ENCODE measurements at regions not wholly inside any gene's neighbourhood (a gene's known extent, or its start where the extent isn't known, plus 50 kb on each side); places are given as distances from the start of the nearest gene placed in this dataset.

GRCh38 chr2:65625982-65626381 is 193.6 kb upstream of the SPRED2 start (continued):
- TF ChIP-seq, protein P1, sequence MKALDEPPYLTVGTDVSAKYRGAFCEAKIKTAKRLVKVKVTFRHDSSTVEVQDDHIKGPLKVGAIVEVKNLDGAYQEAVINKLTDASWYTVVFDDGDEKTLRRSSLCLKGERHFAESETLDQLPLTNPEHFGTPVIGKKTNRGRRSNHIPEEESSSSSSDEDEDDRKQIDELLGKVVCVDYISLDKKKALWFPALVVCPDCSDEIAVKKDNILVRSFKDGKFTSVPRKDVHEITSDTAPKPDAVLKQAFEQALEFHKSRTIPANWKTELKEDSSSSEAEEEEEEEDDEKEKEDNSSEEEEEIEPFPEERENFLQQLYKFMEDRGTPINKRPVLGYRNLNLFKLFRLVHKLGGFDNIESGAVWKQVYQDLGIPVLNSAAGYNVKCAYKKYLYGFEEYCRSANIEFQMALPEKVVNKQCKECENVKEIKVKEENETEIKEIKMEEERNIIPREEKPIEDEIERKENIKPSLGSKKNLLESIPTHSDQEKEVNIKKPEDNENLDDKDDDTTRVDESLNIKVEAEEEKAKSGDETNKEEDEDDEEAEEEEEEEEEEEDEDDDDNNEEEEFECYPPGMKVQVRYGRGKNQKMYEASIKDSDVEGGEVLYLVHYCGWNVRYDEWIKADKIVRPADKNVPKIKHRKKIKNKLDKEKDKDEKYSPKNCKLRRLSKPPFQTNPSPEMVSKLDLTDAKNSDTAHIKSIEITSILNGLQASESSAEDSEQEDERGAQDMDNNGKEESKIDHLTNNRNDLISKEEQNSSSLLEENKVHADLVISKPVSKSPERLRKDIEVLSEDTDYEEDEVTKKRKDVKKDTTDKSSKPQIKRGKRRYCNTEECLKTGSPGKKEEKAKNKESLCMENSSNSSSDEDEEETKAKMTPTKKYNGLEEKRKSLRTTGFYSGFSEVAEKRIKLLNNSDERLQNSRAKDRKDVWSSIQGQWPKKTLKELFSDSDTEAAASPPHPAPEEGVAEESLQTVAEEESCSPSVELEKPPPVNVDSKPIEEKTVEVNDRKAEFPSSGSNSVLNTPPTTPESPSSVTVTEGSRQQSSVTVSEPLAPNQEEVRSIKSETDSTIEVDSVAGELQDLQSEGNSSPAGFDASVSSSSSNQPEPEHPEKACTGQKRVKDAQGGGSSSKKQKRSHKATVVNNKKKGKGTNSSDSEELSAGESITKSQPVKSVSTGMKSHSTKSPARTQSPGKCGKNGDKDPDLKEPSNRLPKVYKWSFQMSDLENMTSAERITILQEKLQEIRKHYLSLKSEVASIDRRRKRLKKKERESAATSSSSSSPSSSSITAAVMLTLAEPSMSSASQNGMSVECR (CRISPR knock-in tag; IDR thresholded peaks at IDR 0.05; ENCODE audit: borderline replicate concordance), result no peak
- no peak for TF ChIP-seq TP53 (CRISPR knock-in tag; IDR thresholded peaks at IDR 0.05)
- TF ChIP-seq TEAD1 (CRISPR knock-in tag; IDR thresholded peaks at IDR 0.05), result no peak
- TF ChIP-seq STAT6 (CRISPR knock-in tag; conservative IDR thresholded peaks at IDR 0.05; ENCODE audit: low read depth), result no peak
- no peak for TF ChIP-seq ZNF232 (CRISPR knock-in tag; IDR thresholded peaks at IDR 0.05)
- TF ChIP-seq, protein P2, sequence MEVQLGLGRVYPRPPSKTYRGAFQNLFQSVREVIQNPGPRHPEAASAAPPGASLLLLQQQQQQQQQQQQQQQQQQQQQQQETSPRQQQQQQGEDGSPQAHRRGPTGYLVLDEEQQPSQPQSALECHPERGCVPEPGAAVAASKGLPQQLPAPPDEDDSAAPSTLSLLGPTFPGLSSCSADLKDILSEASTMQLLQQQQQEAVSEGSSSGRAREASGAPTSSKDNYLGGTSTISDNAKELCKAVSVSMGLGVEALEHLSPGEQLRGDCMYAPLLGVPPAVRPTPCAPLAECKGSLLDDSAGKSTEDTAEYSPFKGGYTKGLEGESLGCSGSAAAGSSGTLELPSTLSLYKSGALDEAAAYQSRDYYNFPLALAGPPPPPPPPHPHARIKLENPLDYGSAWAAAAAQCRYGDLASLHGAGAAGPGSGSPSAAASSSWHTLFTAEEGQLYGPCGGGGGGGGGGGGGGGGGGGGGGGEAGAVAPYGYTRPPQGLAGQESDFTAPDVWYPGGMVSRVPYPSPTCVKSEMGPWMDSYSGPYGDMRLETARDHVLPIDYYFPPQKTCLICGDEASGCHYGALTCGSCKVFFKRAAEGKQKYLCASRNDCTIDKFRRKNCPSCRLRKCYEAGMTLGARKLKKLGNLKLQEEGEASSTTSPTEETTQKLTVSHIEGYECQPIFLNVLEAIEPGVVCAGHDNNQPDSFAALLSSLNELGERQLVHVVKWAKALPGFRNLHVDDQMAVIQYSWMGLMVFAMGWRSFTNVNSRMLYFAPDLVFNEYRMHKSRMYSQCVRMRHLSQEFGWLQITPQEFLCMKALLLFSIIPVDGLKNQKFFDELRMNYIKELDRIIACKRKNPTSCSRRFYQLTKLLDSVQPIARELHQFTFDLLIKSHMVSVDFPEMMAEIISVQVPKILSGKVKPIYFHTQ (CRISPR knock-in tag; IDR thresholded peaks at IDR 0.05), result no peak

GRCh38 chr2:65622951-65623535 is 190.6 kb upstream of the SPRED2 start:
- Mint-ChIP-seq H3K27me3 (ENCODE audit: low read depth) (no peaks in the 10 kb centered on the region), H3K9me3 (peaks cover 13% of the 10 kb centered on the region), H3K4me3 (no peak overlapping the region), H3K4me1 (no peaks in the 10 kb centered on the region), H3K36me3 (no peaks in the 10 kb centered on the region; the same call in 1 of the 2 replicates), H3K27ac (no peak overlapping the region)
- TF ChIP-seq IRF2 (CRISPR knock-in tag; IDR thresholded peaks at IDR 0.05; ENCODE audit: borderline replicate concordance, low read depth) (no peak), ZNF512 (CRISPR knock-in tag; IDR thresholded peaks at IDR 0.05; ENCODE audit: borderline replicate concordance) (no peak), ZNF281 (CRISPR knock-in tag; IDR thresholded peaks at IDR 0.05) (no peak)
- DNase-seq (ENCODE audit: low spot score), result no peak
- ChIA-PET CTCF (interaction anchor here (1.0 kb wide), 1 partner anchor 19 kb away, joined by 4 read pairs; no protein-coding TSS in a partner anchor), POLR2A (no interaction called here)
- no peak for ATAC-seq

Data from WTC11 (cell line).